Naive B cell (primary cell): ENCODE measurements at regions not wholly inside any gene's neighbourhood (a gene's known extent, or its start where the extent isn't known, plus 50 kb on each side); places are given as distances from the start of the nearest gene placed in this dataset.
A peak's percentile ranks its signal among the peaks of the same experiment; 100 is the strongest.
"Not testable (repeated sequence)": the region's sequence is repeated elsewhere in the genome, so short reads cannot be mapped to it uniquely, and the experiment has no call there.

Experiments used
- ATAC-seq, 2 donors: fragments of 150-1000 bp; cut with Tn5 transposase; 2 replicates each; pipeline ENCODE4 v1.10.0; 2021; ENCODE audit warnings: low read depth in 2 of 2, mild to moderate bottlenecking in 2 of 2, moderate library complexity in 2 of 2
- DNase-seq: peaks from one replicate; pipeline ENCODE4 v3.0.0; 2022
- H3K27ac Mint-ChIP-seq, 6 donors: one replicate each; pipeline ENCODE4 v1.8.0; 2020 to 2022; ENCODE audit warnings: mild to moderate bottlenecking in 6 of 6, mixed read lengths in 6 of 6, moderate library complexity in 5 of 6, inconsistent platforms in 2 of 6
- H3K27me3 Mint-ChIP-seq, 3 donors: one replicate each; pipeline ENCODE4 v1.8.0; 2021 to 2022; ENCODE audit warnings: mixed read lengths in 3 of 3, mild to moderate bottlenecking in 1 of 3
- H3K36me3 Mint-ChIP-seq, 2 donors: one replicate each; pipeline ENCODE4 v1.8.0; 2020 to 2022; ENCODE audit warnings: mixed read lengths in 2 of 2, inconsistent platforms in 1 of 2, mild to moderate bottlenecking in 1 of 2
- H3K4me1 Mint-ChIP-seq, 3 donors: one replicate each; pipeline ENCODE4 v1.8.0; 2020 to 2022; ENCODE audit warnings: mixed read lengths in 3 of 3, inconsistent platforms in 1 of 3, mild to moderate bottlenecking in 1 of 3, moderate library complexity in 1 of 3
- H3K4me3 Mint-ChIP-seq, 8 donors: one replicate each; pipeline ENCODE4 v1.8.0; 2020 to 2022; ENCODE audit warnings: mild to moderate bottlenecking in 8 of 8, mixed read lengths in 8 of 8, moderate library complexity in 8 of 8, inconsistent platforms in 2 of 8
- H3K9me3 Mint-ChIP-seq, 7 donors: one replicate each; pipeline ENCODE4 v1.8.0; 2020 to 2022; ENCODE audit warnings: mixed read lengths in 7 of 7, mild to moderate bottlenecking in 5 of 7, inconsistent platforms in 2 of 7, moderate library complexity in 1 of 7

GRCh38 chr5:17103461-17103860 is 114.0 kb upstream of the BASP1 start:
- ATAC-seq (no peak), DNase-seq (no peak)
- H3K27ac Mint-ChIP-seq: no peak overlapping the region
- no peaks in the 10 kb centered on the region for H3K9me3 Mint-ChIP-seq
- no peak overlapping the region for H3K4me3 Mint-ChIP-seq
- peaks cover 0 to 5% (median 4%) of the 10 kb centered on the region in 3 donors for H3K27me3 Mint-ChIP-seq
- no peaks in the 10 kb centered on the region for H3K36me3 Mint-ChIP-seq
- peaks cover 0 to under 1% (median 0%) of the 10 kb centered on the region in 3 donors for H3K4me1 Mint-ChIP-seq

GRCh38 chr5:17105744-17106418 is 111.5 kb upstream of the BASP1 start:
- H3K27ac Mint-ChIP-seq: no peak overlapping the region
- peaks cover 0 to 5% (median 0%) of the 10 kb centered on the region in 3 donors for H3K27me3 Mint-ChIP-seq
- H3K36me3 Mint-ChIP-seq: no peaks in the 10 kb centered on the region
- H3K9me3 Mint-ChIP-seq: no peaks in the 10 kb centered on the region
- ATAC-seq (no peak), DNase-seq (no peak)
- no peak overlapping the region for H3K4me3 Mint-ChIP-seq
- peaks cover 9 to 15% (median 13%) of the 10 kb centered on the region in 3 donors for H3K4me1 Mint-ChIP-seq

- H3K4me3 Mint-ChIP-seq: no peak overlapping the region
- DNase-seq (no peak), ATAC-seq (no peak)
- H3K36me3 Mint-ChIP-seq: no peaks in the 10 kb centered on the region
- peaks cover 9 to 16% (median 13%) of the 10 kb centered on the region in 3 donors for H3K4me1 Mint-ChIP-seq
- H3K9me3 Mint-ChIP-seq: no peaks in the 10 kb centered on the region
- no peak overlapping the region for H3K27ac Mint-ChIP-seq
- H3K27me3 Mint-ChIP-seq: peaks cover 0 to 5% (median 0%) of the 10 kb centered on the region in 3 donors
Observed at GRCh38 chr5:17106521-17106920, 110.9 kb upstream of the BASP1 start.

GRCh38 chr5:17112091-17112716 is 105.2 kb upstream of the BASP1 start:
- DNase-seq, H3K9me3 Mint-ChIP-seq, H3K27ac Mint-ChIP-seq: not testable (repeated sequence)

GRCh38 chr5:17113174-17113958 is 104.1 kb upstream of the BASP1 start:
- Mint-ChIP-seq H3K4me3 (no peak overlapping the region), H3K27me3 (peaks cover 0 to 6% (median 0%) of the 10 kb centered on the region in 3 donors), H3K27ac (no peak overlapping the region), H3K4me1 (peaks cover 9 to 20% (median 13%) of the 10 kb centered on the region in 3 donors), H3K9me3 (no peaks in the 10 kb centered on the region), H3K36me3 (no peaks in the 10 kb centered on the region)
- ATAC-seq (no peak), DNase-seq (no peak)

More at GRCh38 chr5:17112091-17112716, 105.2 kb upstream of the BASP1 start:
- H3K4me3 Mint-ChIP-seq, H3K36me3 Mint-ChIP-seq, ATAC-seq, H3K27me3 Mint-ChIP-seq: not testable (repeated sequence)
- peaks cover 9 to 18% (median 13%) of the 10 kb centered on the region in 3 donors for H3K4me1 Mint-ChIP-seq

- ATAC-seq: no peak
- Mint-ChIP-seq H3K36me3 (no peaks in the 10 kb centered on the region), H3K27me3 (peaks cover 0 to 6% (median 0%) of the 10 kb centered on the region in 3 donors), H3K27ac (peak overlapping the region in 1 of 6 donors; percentile 38), H3K9me3 (no peaks in the 10 kb centered on the region), H3K4me1 (peaks cover 11 to 23% (median 11%) of the 10 kb centered on the region in 3 donors), H3K4me3 (no peak overlapping the region)
- DNase-seq: no peak
Observed at GRCh38 chr5:17114233-17114632, 103.2 kb upstream of the BASP1 start.

- ATAC-seq (no peak), DNase-seq (no peak)
- Mint-ChIP-seq H3K4me1 (peaks cover 5 to 23% (median 10%) of the 10 kb centered on the region in 3 donors), H3K36me3 (no peaks in the 10 kb centered on the region), H3K9me3 (no peaks in the 10 kb centered on the region), H3K4me3 (no peak overlapping the region), H3K27ac (no peak overlapping the region), H3K27me3 (peaks cover 0 to 6% (median 0%) of the 10 kb centered on the region in 3 donors)
Observed at GRCh38 chr5:17114715-17115599, 102.5 kb upstream of the BASP1 start.

GRCh38 chr5:17115855-17116254 is 101.6 kb upstream of the BASP1 start:
- H3K4me3 Mint-ChIP-seq: no peak overlapping the region
- DNase-seq (no peak), ATAC-seq (no peak)
- H3K9me3 Mint-ChIP-seq: no peaks in the 10 kb centered on the region
- peaks cover 5 to 22% (median 11%) of the 10 kb centered on the region in 3 donors for H3K4me1 Mint-ChIP-seq
- H3K27ac Mint-ChIP-seq: peak overlapping the region in 1 of 6 donors; percentile 91
- peaks cover 0 to 6% (median 0%) of the 10 kb centered on the region in 3 donors for H3K27me3 Mint-ChIP-seq
- no peaks in the 10 kb centered on the region for H3K36me3 Mint-ChIP-seq

- no peaks in the 10 kb centered on the region for H3K36me3 Mint-ChIP-seq
- peaks cover 0 to 1% (median 0%) of the 10 kb centered on the region in 7 donors for H3K9me3 Mint-ChIP-seq
- H3K4me3 Mint-ChIP-seq: peak overlapping the region in 6 of 8 donors; percentile 7 to 89 (median 66)
- H3K27me3 Mint-ChIP-seq: peaks cover 0 to 6% (median 0%) of the 10 kb centered on the region in 3 donors
- no peak for DNase-seq
- H3K27ac Mint-ChIP-seq: peak overlapping the region in 3 of 6 donors; percentile 2 to 57 (median 30)
- peak; percentile 64 to 77 for ATAC-seq
- peaks cover 5 to 19% (median 11%) of the 10 kb centered on the region in 3 donors for H3K4me1 Mint-ChIP-seq
Observed at GRCh38 chr5:17118631-17119030, 98.8 kb upstream of the BASP1 start.

GRCh38 chr5:17120209-17120608 is 97.2 kb upstream of the BASP1 start:
- Mint-ChIP-seq H3K4me3 (peak overlapping the region in 1 of 8 donors; percentile 59), H3K27me3 (peaks cover 0 to 6% (median 0%) of the 10 kb centered on the region in 3 donors), H3K4me1 (peaks cover 5 to 21% (median 11%) of the 10 kb centered on the region in 3 donors), H3K36me3 (no peaks in the 10 kb centered on the region), H3K27ac (peak overlapping the region in 1 of 6 donors; percentile 27), H3K9me3 (peaks cover 0 to 10% (median 4%) of the 10 kb centered on the region in 7 donors)
- DNase-seq (no peak), ATAC-seq (no peak)

GRCh38 chr5:17121776-17122175 is 95.7 kb upstream of the BASP1 start:
- ATAC-seq: no peak
- Mint-ChIP-seq H3K4me1 (peaks cover 5 to 21% (median 11%) of the 10 kb centered on the region in 3 donors), H3K27me3 (peaks cover 0 to under 1% (median 0%) of the 10 kb centered on the region in 3 donors), H3K27ac (no peak overlapping the region), H3K4me3 (no peak overlapping the region), H3K9me3 (peaks cover 0 to 10% (median 4%) of the 10 kb centered on the region in 7 donors), H3K36me3 (no peaks in the 10 kb centered on the region)
- DNase-seq: no peak

- Mint-ChIP-seq H3K4me1 (peaks cover 5 to 21% (median 11%) of the 10 kb centered on the region in 3 donors), H3K36me3 (no peaks in the 10 kb centered on the region), H3K27me3 (peaks cover 0 to 12% (median 6%) of the 10 kb centered on the region in 3 donors), H3K27ac (no peak overlapping the region), H3K9me3 (peaks cover 0 to 13% (median 4%) of the 10 kb centered on the region in 7 donors), H3K4me3 (no peak overlapping the region)
- ATAC-seq (no peak), DNase-seq (no peak)
Observed at GRCh38 chr5:17123010-17123409, 94.4 kb upstream of the BASP1 start.
